NT2/D1 (cell line): ENCODE measurements at regions not wholly inside any gene's neighbourhood (a gene's known extent, or its start where the extent isn't known, plus 50 kb on each side); places are given as distances from the start of the nearest gene placed in this dataset.
"Not testable (repeated sequence)": the region's sequence is repeated elsewhere in the genome, so short reads cannot be mapped to it uniquely, and the experiment has no call there.

Experiments used
- DNase-seq: peaks from one replicate; pipeline ENCODE4 v3.0.0-alpha.2; 2011; ENCODE audit warnings: low read depth, low spot score
- H3K27me3 ChIP-seq: 2 replicates; pipeline ENCODE4 v1.6.0; 2011; ENCODE audit warnings: mild to moderate bottlenecking; ENCODE audit not compliant: insufficient read length, insufficient read depth
- H3K36me3 ChIP-seq: 2 replicates; pipeline ENCODE4 v1.6.1; 2011; ENCODE audit warnings: mild to moderate bottlenecking, low read length, mixed read lengths; ENCODE audit not compliant: insufficient read depth, insufficient read length
- H3K4me1 ChIP-seq: 2 replicates; pipeline ENCODE4 v1.5.1; 2011; ENCODE audit not compliant: insufficient read depth, insufficient read length
- H3K4me3 ChIP-seq: 2 replicates; pipeline ENCODE4 v1.5.1; 2011; ENCODE audit warnings: low read depth; ENCODE audit not compliant: insufficient read length
- H3K9ac ChIP-seq: 2 replicates; pipeline ENCODE4 v1.6.0; 2011; ENCODE audit warnings: low read depth; ENCODE audit not compliant: insufficient read length
- H3K9me3 ChIP-seq: 2 replicates; pipeline ENCODE4 v1.5.1; 2011; ENCODE audit warnings: mild to moderate bottlenecking, low read length; ENCODE audit not compliant: insufficient read depth
- SUZ12 ChIP-seq: IDR thresholded peaks from 2 replicates; pipeline ENCODE4 v1.6.1; 2011; ENCODE audit not compliant: insufficient read length, insufficient read depth; ENCODE audit errors: extremely low read depth
- YY1 ChIP-seq: IDR thresholded peaks from 2 replicates; pipeline ENCODE4 v1.6.1; 2011; ENCODE audit not compliant: insufficient read length, insufficient read depth
- ZNF274 ChIP-seq: IDR thresholded peaks from 2 replicates; pipeline ENCODE4 v1.6.1; 2011; ENCODE audit warnings: mild to moderate bottlenecking, low read depth, low read length

- Histone ChIP-seq H3K9me3 (no peaks in the 10 kb centered on the region), H3K36me3 (no peaks in the 10 kb centered on the region), H3K9ac (no peak overlapping the region), H3K27me3 (no peaks in the 10 kb centered on the region), H3K4me3 (no peak overlapping the region), H3K4me1 (no peaks in the 10 kb centered on the region)
- DNase-seq = no peak
- TF ChIP-seq ZNF274 (no peak), SUZ12 (no peak), YY1 (no peak)
Measured at GRCh38 chr17:72193391-72194106, 72.7 kb downstream of the SOX9 start.

GRCh38 chr17:72194107-72194440 lies 73.3 kb downstream of the SOX9 start:
- not testable (repeated sequence) for H3K27me3 ChIP-seq, H3K4me1 ChIP-seq, DNase-seq, H3K9me3 ChIP-seq, H3K4me3 ChIP-seq, H3K36me3 ChIP-seq, H3K9ac ChIP-seq

- no peaks in the 10 kb centered on the region for H3K4me1 ChIP-seq
- DNase-seq = no peak
- TF ChIP-seq ZNF274 (no peak), SUZ12 (no peak)
- no peaks in the 10 kb centered on the region for H3K27me3 ChIP-seq
- no peaks in the 10 kb centered on the region for H3K36me3 ChIP-seq
- H3K9me3 ChIP-seq = no peaks in the 10 kb centered on the region; the same call in 1 of the 2 replicates
- no peak overlapping the region for H3K4me3 ChIP-seq
- H3K9ac ChIP-seq = no peak overlapping the region
Measured at GRCh38 chr17:72199256-72199655, 78.4 kb downstream of the SOX9 start.

GRCh38 chr17:72204742-72205141 lies 83.9 kb downstream of the SOX9 start:
- no peaks in the 10 kb centered on the region for H3K27me3 ChIP-seq
- H3K9me3 ChIP-seq = no peaks in the 10 kb centered on the region; the same call in 1 of the 2 replicates
- TF ChIP-seq ZNF274 (no peak), YY1 (no peak), SUZ12 (no peak)
- H3K36me3 ChIP-seq = no peaks in the 10 kb centered on the region
- H3K4me1 ChIP-seq = peaks cover under 1% of the 10 kb centered on the region
- no peak for DNase-seq
- H3K4me3 ChIP-seq = no peak overlapping the region
- H3K9ac ChIP-seq = no peak overlapping the region

- TF ChIP-seq YY1 = no peak
- TF ChIP-seq ZNF274 = no peak
- TF ChIP-seq SUZ12 = no peak
- DNase-seq = no peak
- Histone ChIP-seq H3K9ac (no peak overlapping the region), H3K27me3 (no peaks in the 10 kb centered on the region), H3K9me3 (no peaks in the 10 kb centered on the region), H3K36me3 (no peaks in the 10 kb centered on the region), H3K4me3 (no peak overlapping the region), H3K4me1 (peaks cover 2% of the 10 kb centered on the region)
Measured at GRCh38 chr17:72205357-72205756, 84.5 kb downstream of the SOX9 start.

GRCh38 chr17:72205822-72206221 lies 85.0 kb downstream of the SOX9 start:
- Histone ChIP-seq H3K9me3 (no peaks in the 10 kb centered on the region), H3K9ac (no peak overlapping the region), H3K36me3 (no peaks in the 10 kb centered on the region), H3K4me1 (peaks cover 2% of the 10 kb centered on the region), H3K27me3 (no peaks in the 10 kb centered on the region), H3K4me3 (no peak overlapping the region)
- no peak for TF ChIP-seq YY1
- TF ChIP-seq SUZ12 = no peak
- no peak for TF ChIP-seq ZNF274
- no peak for DNase-seq

GRCh38 chr17:72206376-72206775 lies 85.6 kb downstream of the SOX9 start:
- no peak for DNase-seq
- Histone ChIP-seq H3K9ac (no peak overlapping the region), H3K4me3 (no peak overlapping the region), H3K36me3 (no peaks in the 10 kb centered on the region), H3K9me3 (no peaks in the 10 kb centered on the region), H3K4me1 (peaks cover 2% of the 10 kb centered on the region), H3K27me3 (no peaks in the 10 kb centered on the region)
- TF ChIP-seq YY1 (no peak), ZNF274 (no peak), SUZ12 (no peak)

- TF ChIP-seq SUZ12 = no peak
- Histone ChIP-seq H3K4me1 (peaks cover 7% of the 10 kb centered on the region), H3K36me3 (no peaks in the 10 kb centered on the region), H3K9me3 (no peaks in the 10 kb centered on the region), H3K27me3 (no peaks in the 10 kb centered on the region), H3K9ac (no peak overlapping the region), H3K4me3 (no peak overlapping the region)
- no peak for DNase-seq
Measured at GRCh38 chr17:72208832-72209231, 88.0 kb downstream of the SOX9 start.
